M059J (cell line): ENCODE measurements at regions not wholly inside any gene's neighbourhood (a gene's known extent, or its start where the extent isn't known, plus 50 kb on each side); places are given as distances from the start of the nearest gene placed in this dataset.

ENCODE experiments used
- DNase-seq: peaks from one replicate; pipeline ENCODE4 v3.0.0-alpha.2; 2012; ENCODE audit warnings: low read depth

GRCh38 chr2:217275091-217275490, 415.2 kb upstream of the TNP1 start:
- no peak for DNase-seq

GRCh38 chr2:217274578-217274977, 414.7 kb upstream of the TNP1 start:
- no peak for DNase-seq

- no peak for DNase-seq
These were observed 414.0 kb upstream of the TNP1 start for GRCh38 chr2:217273851-217274250.

- no peak for DNase-seq
These were observed 413.3 kb upstream of the TNP1 start for GRCh38 chr2:217273162-217273561.

- DNase-seq: no peak
These were observed 411.9 kb upstream of the TNP1 start for GRCh38 chr2:217271813-217272212.

- DNase-seq: no peak
These were observed 410.7 kb upstream of the TNP1 start for GRCh38 chr2:217270485-217271121.

GRCh38 chr2:217269701-217270484, 410.0 kb upstream of the TNP1 start:
- no peak for DNase-seq

GRCh38 chr2:217268978-217269377, 409.1 kb upstream of the TNP1 start:
- DNase-seq: no peak

GRCh38 chr2:217267758-217268157, 407.9 kb upstream of the TNP1 start:
- DNase-seq: no peak

- DNase-seq: no peak
These were observed 403.9 kb upstream of the TNP1 start for GRCh38 chr2:217263756-217264155.

GRCh38 chr2:217262911-217263310, 403.0 kb upstream of the TNP1 start:
- no peak for DNase-seq

- no peak for DNase-seq
These were observed 401.6 kb upstream of the TNP1 start for GRCh38 chr2:217261452-217261851.

GRCh38 chr2:217260441-217261115, 400.7 kb upstream of the TNP1 start:
- no peak for DNase-seq

- peak; percentile 37 for DNase-seq
These were observed 398.3 kb upstream of the TNP1 start for GRCh38 chr2:217258170-217258569.

GRCh38 chr2:217256251-217256650, 396.4 kb upstream of the TNP1 start:
- peak; percentile 75 for DNase-seq

GRCh38 chr2:217254111-217254510, 394.2 kb upstream of the TNP1 start:
- DNase-seq: no peak

- no peak for DNase-seq
These were observed 392.3 kb upstream of the TNP1 start for GRCh38 chr2:217252181-217252580.

- no peak for DNase-seq
These were observed 390.2 kb upstream of the TNP1 start for GRCh38 chr2:217250013-217250524.

- no peak for DNase-seq
These were observed 389.5 kb upstream of the TNP1 start for GRCh38 chr2:217249121-217250012.

- DNase-seq: peak; percentile 94
These were observed 388.6 kb upstream of the TNP1 start for GRCh38 chr2:217248312-217248935.

GRCh38 chr2:217247476-217247875, 387.6 kb upstream of the TNP1 start:
- DNase-seq: peak; percentile 62
